Osteocyte (in vitro differentiated cells): ENCODE measurements at regions not wholly inside any gene's neighbourhood (a gene's known extent, or its start where the extent isn't known, plus 50 kb on each side); places are given as distances from the start of the nearest gene placed in this dataset.

Experiments used
- DNase-seq: peaks from one replicate; pipeline ENCODE4 v3.0.0; 2021; ENCODE audit warnings: mixed read lengths; ENCODE audit not compliant: unreplicated experiment; ENCODE audit errors: extremely low spot score
- H3K27ac Mint-ChIP-seq: one replicate; pipeline ENCODE4 v1.8.0; 2021; ENCODE audit warnings: mild to moderate bottlenecking, mixed read lengths; ENCODE audit not compliant: unreplicated experiment
- H3K27me3 Mint-ChIP-seq: one replicate; pipeline ENCODE4 v1.8.0; 2021; ENCODE audit warnings: mixed read lengths; ENCODE audit not compliant: unreplicated experiment
- H3K36me3 Mint-ChIP-seq: one replicate; pipeline ENCODE4 v1.8.0; 2021; ENCODE audit warnings: mixed read lengths; ENCODE audit not compliant: unreplicated experiment
- H3K4me1 Mint-ChIP-seq: one replicate; pipeline ENCODE4 v1.8.0; 2021; ENCODE audit warnings: mixed read lengths; ENCODE audit not compliant: unreplicated experiment
- H3K4me3 Mint-ChIP-seq: one replicate; pipeline ENCODE4 v1.8.0; 2021; ENCODE audit warnings: mild to moderate bottlenecking, moderate library complexity, mixed read lengths; ENCODE audit not compliant: unreplicated experiment
- H3K9me3 Mint-ChIP-seq: one replicate; pipeline ENCODE4 v1.8.0; 2021; ENCODE audit warnings: mixed read lengths; ENCODE audit not compliant: unreplicated experiment
- TF ChIP-seq, protein P1 (sequence below): fragments of 200-600 bp; sonication (generic); IDR thresholded peaks from 2 replicates; pipeline ENCODE4 v1.5.0; 2021; ENCODE audit warnings: antibody characterized with exemption, mild to moderate bottlenecking, moderate library complexity

GRCh38 chr1:222404710-222405109 lies 143.2 kb downstream of the HHIPL2 start:
- no peak overlapping the region for H3K4me3 Mint-ChIP-seq
- no peaks in the 10 kb centered on the region for H3K4me1 Mint-ChIP-seq
- DNase-seq: no peak
- H3K27me3 Mint-ChIP-seq: peaks cover 36% of the 10 kb centered on the region
- TF ChIP-seq, protein P1, sequence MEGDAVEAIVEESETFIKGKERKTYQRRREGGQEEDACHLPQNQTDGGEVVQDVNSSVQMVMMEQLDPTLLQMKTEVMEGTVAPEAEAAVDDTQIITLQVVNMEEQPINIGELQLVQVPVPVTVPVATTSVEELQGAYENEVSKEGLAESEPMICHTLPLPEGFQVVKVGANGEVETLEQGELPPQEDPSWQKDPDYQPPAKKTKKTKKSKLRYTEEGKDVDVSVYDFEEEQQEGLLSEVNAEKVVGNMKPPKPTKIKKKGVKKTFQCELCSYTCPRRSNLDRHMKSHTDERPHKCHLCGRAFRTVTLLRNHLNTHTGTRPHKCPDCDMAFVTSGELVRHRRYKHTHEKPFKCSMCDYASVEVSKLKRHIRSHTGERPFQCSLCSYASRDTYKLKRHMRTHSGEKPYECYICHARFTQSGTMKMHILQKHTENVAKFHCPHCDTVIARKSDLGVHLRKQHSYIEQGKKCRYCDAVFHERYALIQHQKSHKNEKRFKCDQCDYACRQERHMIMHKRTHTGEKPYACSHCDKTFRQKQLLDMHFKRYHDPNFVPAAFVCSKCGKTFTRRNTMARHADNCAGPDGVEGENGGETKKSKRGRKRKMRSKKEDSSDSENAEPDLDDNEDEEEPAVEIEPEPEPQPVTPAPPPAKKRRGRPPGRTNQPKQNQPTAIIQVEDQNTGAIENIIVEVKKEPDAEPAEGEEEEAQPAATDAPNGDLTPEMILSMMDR: no peak
- no peaks in the 10 kb centered on the region for H3K36me3 Mint-ChIP-seq
- no peaks in the 10 kb centered on the region for H3K9me3 Mint-ChIP-seq
- no peak overlapping the region for H3K27ac Mint-ChIP-seq

DNA sequence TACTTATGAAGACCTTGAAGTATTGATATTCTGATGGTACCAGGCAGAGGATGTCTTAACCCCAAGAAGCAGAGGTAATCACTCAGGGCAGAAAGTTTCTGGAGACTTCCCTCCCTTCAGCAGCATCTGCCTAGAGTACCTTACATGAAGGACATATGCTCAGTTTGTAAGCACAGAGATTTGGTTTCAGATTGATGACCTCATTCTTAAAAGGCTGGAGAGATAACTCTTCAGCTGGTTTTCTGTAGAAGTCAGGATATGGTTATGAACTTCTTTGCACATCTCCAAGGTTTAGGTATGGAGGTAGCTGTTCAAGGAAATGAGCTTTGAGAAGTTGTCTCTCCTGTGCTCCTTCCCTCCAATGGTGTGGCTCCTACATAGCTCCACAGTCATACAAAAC lies 148.7 kb downstream of the HHIPL2 start:
- TF ChIP-seq, protein P1: no peak
- H3K4me1 Mint-ChIP-seq: no peaks in the 10 kb centered on the region
- peaks cover 35% of the 10 kb centered on the region for H3K27me3 Mint-ChIP-seq
- no peak for DNase-seq
- no peak overlapping the region for H3K27ac Mint-ChIP-seq
- no peak overlapping the region for H3K4me3 Mint-ChIP-seq
- H3K9me3 Mint-ChIP-seq: no peaks in the 10 kb centered on the region
- H3K36me3 Mint-ChIP-seq: no peaks in the 10 kb centered on the region

GRCh38 chr1:222394224-222394623 lies 153.7 kb downstream of the HHIPL2 start:
- Mint-ChIP-seq H3K4me3 (no peak overlapping the region), H3K36me3 (no peaks in the 10 kb centered on the region), H3K4me1 (no peaks in the 10 kb centered on the region), H3K27ac (no peak overlapping the region), H3K9me3 (no peaks in the 10 kb centered on the region), H3K27me3 (peaks cover 10% of the 10 kb centered on the region)
- TF ChIP-seq, protein P1: no peak
- no peak for DNase-seq

GRCh38 chr1:222392556-222392955 lies 155.3 kb downstream of the HHIPL2 start:
- TF ChIP-seq, protein P1: no peak
- H3K4me3 Mint-ChIP-seq: no peak overlapping the region
- peaks cover 6% of the 10 kb centered on the region for H3K27me3 Mint-ChIP-seq
- no peaks in the 10 kb centered on the region for H3K4me1 Mint-ChIP-seq
- H3K9me3 Mint-ChIP-seq: no peaks in the 10 kb centered on the region
- H3K27ac Mint-ChIP-seq: no peak overlapping the region
- no peak for DNase-seq
- no peaks in the 10 kb centered on the region for H3K36me3 Mint-ChIP-seq

- H3K36me3 Mint-ChIP-seq: no peaks in the 10 kb centered on the region
- TF ChIP-seq, protein P1: no peak
- no peak overlapping the region for H3K4me3 Mint-ChIP-seq
- no peaks in the 10 kb centered on the region for H3K4me1 Mint-ChIP-seq
- DNase-seq: no peak
- H3K9me3 Mint-ChIP-seq: no peaks in the 10 kb centered on the region
- H3K27ac Mint-ChIP-seq: no peak overlapping the region
- H3K27me3 Mint-ChIP-seq: peaks cover 5% of the 10 kb centered on the region
These were observed 157.7 kb downstream of the HHIPL2 start for GRCh38 chr1:222390181-222390580.
